ENCODE measurements at regions not wholly inside any gene's neighbourhood (a gene's known extent, or its start where the extent isn't known, plus 50 kb on each side); places are given as distances from the start of the nearest gene placed in this dataset.
"Not testable (repeated sequence)": the region's sequence is repeated elsewhere in the genome, so short reads cannot be mapped to it uniquely, and the experiment has no call there.

GRCh38 chr14:22107753-22108152 lies 434.1 kb upstream of the OR4E1 start:
- Histone ChIP-seq H3K27ac (ENCODE audit: low read depth, low read length) (no peak overlapping the region), H3K9ac (ENCODE audit: low read depth in 1 of 3, low read length in 3 of 3) (no peak overlapping the region), H3K4me3 (ENCODE audit: low read length in 3 of 3) (no peak overlapping the region), H3K27me3 (ENCODE audit: control insufficient read depth in 3 of 3, insufficient read depth in 3 of 3, low read length in 3 of 3) (no peaks in the 10 kb centered on the region), H3K4me1 (ENCODE audit: control insufficient read depth in 3 of 3, insufficient read depth in 3 of 3, low read length in 3 of 3) (no peaks in the 10 kb centered on the region), H3K9me3 (ENCODE audit: control insufficient read depth in 3 of 3, low read length in 3 of 3) (no peaks in the 10 kb centered on the region), H3K36me3 (ENCODE audit: control insufficient read depth in 3 of 3, insufficient read depth in 3 of 3, low read length in 3 of 3) (no peaks in the 10 kb centered on the region)

- H3K36me3 ChIP-seq (ENCODE audit: control insufficient read depth in 3 of 3, insufficient read depth in 3 of 3, low read length in 3 of 3) = no peaks in the 10 kb centered on the region
- H3K4me3 ChIP-seq (ENCODE audit: low read length in 3 of 3) = no peak overlapping the region
- no peaks in the 10 kb centered on the region for H3K9me3 ChIP-seq (ENCODE audit: control insufficient read depth in 3 of 3, low read length in 3 of 3)
- no peak overlapping the region for H3K27ac ChIP-seq (ENCODE audit: low read depth, low read length)
- no peaks in the 10 kb centered on the region for H3K4me1 ChIP-seq (ENCODE audit: control insufficient read depth in 3 of 3, insufficient read depth in 3 of 3, low read length in 3 of 3)
- no peak overlapping the region for H3K9ac ChIP-seq (ENCODE audit: low read depth in 1 of 3, low read length in 3 of 3)
- H3K27me3 ChIP-seq (ENCODE audit: control insufficient read depth in 3 of 3, insufficient read depth in 3 of 3, low read length in 3 of 3) = no peaks in the 10 kb centered on the region
Observed at GRCh38 chr14:22106700-22107697, 433.4 kb upstream of the OR4E1 start.

- Histone ChIP-seq H3K36me3 (ENCODE audit: control insufficient read depth in 3 of 3, insufficient read depth in 3 of 3, low read length in 3 of 3) (no peaks in the 10 kb centered on the region), H3K9ac (ENCODE audit: low read depth in 1 of 3, low read length in 3 of 3) (no peak overlapping the region), H3K27me3 (ENCODE audit: control insufficient read depth in 3 of 3, insufficient read depth in 3 of 3, low read length in 3 of 3) (no peaks in the 10 kb centered on the region), H3K27ac (ENCODE audit: low read depth, low read length) (no peak overlapping the region), H3K9me3 (ENCODE audit: control insufficient read depth in 3 of 3, low read length in 3 of 3) (no peaks in the 10 kb centered on the region), H3K4me1 (ENCODE audit: control insufficient read depth in 3 of 3, insufficient read depth in 3 of 3, low read length in 3 of 3) (no peaks in the 10 kb centered on the region), H3K4me3 (ENCODE audit: low read length in 3 of 3) (no peak overlapping the region)
Observed at GRCh38 chr14:22105624-22106006, 432.0 kb upstream of the OR4E1 start.

GRCh38 chr14:22105006-22105623 lies 431.5 kb upstream of the OR4E1 start:
- Histone ChIP-seq H3K4me1 (ENCODE audit: control insufficient read depth in 3 of 3, insufficient read depth in 3 of 3, low read length in 3 of 3) (no peaks in the 10 kb centered on the region), H3K9me3 (ENCODE audit: control insufficient read depth in 3 of 3, low read length in 3 of 3) (no peaks in the 10 kb centered on the region), H3K36me3 (ENCODE audit: control insufficient read depth in 3 of 3, insufficient read depth in 3 of 3, low read length in 3 of 3) (no peaks in the 10 kb centered on the region), H3K9ac (ENCODE audit: low read depth in 1 of 3, low read length in 3 of 3) (no peak overlapping the region), H3K4me3 (ENCODE audit: low read length in 3 of 3) (no peak overlapping the region), H3K27me3 (ENCODE audit: control insufficient read depth in 3 of 3, insufficient read depth in 3 of 3, low read length in 3 of 3) (no peaks in the 10 kb centered on the region), H3K27ac (ENCODE audit: low read depth, low read length) (no peak overlapping the region)

- H3K4me3 ChIP-seq (ENCODE audit: low read length in 3 of 3); H3K9ac ChIP-seq (ENCODE audit: low read depth in 1 of 3, low read length in 3 of 3); H3K36me3 ChIP-seq (ENCODE audit: control insufficient read depth in 3 of 3, insufficient read depth in 3 of 3, low read length in 3 of 3); H3K27ac ChIP-seq (ENCODE audit: low read depth, low read length); H3K27me3 ChIP-seq (ENCODE audit: control insufficient read depth in 3 of 3, insufficient read depth in 3 of 3, low read length in 3 of 3); H3K9me3 ChIP-seq (ENCODE audit: control insufficient read depth in 3 of 3, low read length in 3 of 3); H3K4me1 ChIP-seq (ENCODE audit: control insufficient read depth in 3 of 3, insufficient read depth in 3 of 3, low read length in 3 of 3): not testable (repeated sequence)
Observed at GRCh38 chr14:22100764-22101120, 427.1 kb upstream of the OR4E1 start.

- Histone ChIP-seq H3K27ac (ENCODE audit: low read depth, low read length) (no peak overlapping the region), H3K36me3 (ENCODE audit: control insufficient read depth in 3 of 3, insufficient read depth in 3 of 3, low read length in 3 of 3) (no peaks in the 10 kb centered on the region), H3K4me3 (ENCODE audit: low read length in 3 of 3) (no peak overlapping the region), H3K4me1 (ENCODE audit: control insufficient read depth in 3 of 3, insufficient read depth in 3 of 3, low read length in 3 of 3) (no peaks in the 10 kb centered on the region), H3K27me3 (ENCODE audit: control insufficient read depth in 3 of 3, insufficient read depth in 3 of 3, low read length in 3 of 3) (no peaks in the 10 kb centered on the region), H3K9me3 (ENCODE audit: control insufficient read depth in 3 of 3, low read length in 3 of 3) (no peaks in the 10 kb centered on the region), H3K9ac (ENCODE audit: low read depth in 1 of 3, low read length in 3 of 3) (no peak overlapping the region)
Observed at GRCh38 chr14:22099942-22100763, 426.5 kb upstream of the OR4E1 start.

GRCh38 chr14:22098435-22098834 lies 424.8 kb upstream of the OR4E1 start:
- H3K36me3 ChIP-seq (ENCODE audit: control insufficient read depth in 3 of 3, insufficient read depth in 3 of 3, low read length in 3 of 3) = no peaks in the 10 kb centered on the region
- no peak overlapping the region for H3K27ac ChIP-seq (ENCODE audit: low read depth, low read length)

GRCh38 chr14:22097586-22098292 lies 424.1 kb upstream of the OR4E1 start:
- no peaks in the 10 kb centered on the region for H3K36me3 ChIP-seq (ENCODE audit: control insufficient read depth in 3 of 3, insufficient read depth in 3 of 3, low read length in 3 of 3)
- H3K9me3 ChIP-seq (ENCODE audit: control insufficient read depth in 3 of 3, low read length in 3 of 3) = no peaks in the 10 kb centered on the region
- no peak overlapping the region for H3K9ac ChIP-seq (ENCODE audit: low read depth in 1 of 3, low read length in 3 of 3)
- no peaks in the 10 kb centered on the region for H3K27me3 ChIP-seq (ENCODE audit: control insufficient read depth in 3 of 3, insufficient read depth in 3 of 3, low read length in 3 of 3)
- H3K27ac ChIP-seq (ENCODE audit: low read depth, low read length) = no peak overlapping the region
- H3K4me3 ChIP-seq (ENCODE audit: low read length in 3 of 3) = no peak overlapping the region
- H3K4me1 ChIP-seq (ENCODE audit: control insufficient read depth in 3 of 3, insufficient read depth in 3 of 3, low read length in 3 of 3) = no peaks in the 10 kb centered on the region

More at GRCh38 chr14:22098435-22098834, 424.8 kb upstream of the OR4E1 start:
- Histone ChIP-seq H3K9ac (ENCODE audit: low read depth in 1 of 3, low read length in 3 of 3) (no peak overlapping the region), H3K4me1 (ENCODE audit: control insufficient read depth in 3 of 3, insufficient read depth in 3 of 3, low read length in 3 of 3) (no peaks in the 10 kb centered on the region), H3K4me3 (ENCODE audit: low read length in 3 of 3) (no peak overlapping the region), H3K27me3 (ENCODE audit: control insufficient read depth in 3 of 3, insufficient read depth in 3 of 3, low read length in 3 of 3) (no peaks in the 10 kb centered on the region), H3K9me3 (ENCODE audit: control insufficient read depth in 3 of 3, low read length in 3 of 3) (no peaks in the 10 kb centered on the region)

GRCh38 chr14:22097072-22097471 lies 423.5 kb upstream of the OR4E1 start:
- no peaks in the 10 kb centered on the region for H3K4me1 ChIP-seq (ENCODE audit: control insufficient read depth in 3 of 3, insufficient read depth in 3 of 3, low read length in 3 of 3)
- H3K36me3 ChIP-seq (ENCODE audit: control insufficient read depth in 3 of 3, insufficient read depth in 3 of 3, low read length in 3 of 3) = no peaks in the 10 kb centered on the region
- no peak overlapping the region for H3K27ac ChIP-seq (ENCODE audit: low read depth, low read length)
- H3K9me3 ChIP-seq (ENCODE audit: control insufficient read depth in 3 of 3, low read length in 3 of 3) = no peaks in the 10 kb centered on the region
- no peak overlapping the region for H3K4me3 ChIP-seq (ENCODE audit: low read length in 3 of 3)
- H3K9ac ChIP-seq (ENCODE audit: low read depth in 1 of 3, low read length in 3 of 3) = no peak overlapping the region
- H3K27me3 ChIP-seq (ENCODE audit: control insufficient read depth in 3 of 3, insufficient read depth in 3 of 3, low read length in 3 of 3) = no peaks in the 10 kb centered on the region

All from skeletal muscle tissue (tissue), 3 donors.